GM12873 (cell line): ENCODE measurements at regions not wholly inside any gene's neighbourhood (a gene's known extent, or its start where the extent isn't known, plus 50 kb on each side); places are given as distances from the start of the nearest gene placed in this dataset.

Experiments
- CTCF ChIP-seq: IDR thresholded peaks from 2 replicates; pipeline ENCODE4 v1.5.1; 2012; ENCODE audit warnings: low read depth, mild to moderate bottlenecking, moderate library complexity, low read length, control low read depth; ENCODE audit not compliant: insufficient read depth; ENCODE audit errors: missing control alignments

GRCh38 chr21:28823429-28823828, 169.2 kb downstream of the LTN1 start:
- TF ChIP-seq CTCF = no peak

DNA sequence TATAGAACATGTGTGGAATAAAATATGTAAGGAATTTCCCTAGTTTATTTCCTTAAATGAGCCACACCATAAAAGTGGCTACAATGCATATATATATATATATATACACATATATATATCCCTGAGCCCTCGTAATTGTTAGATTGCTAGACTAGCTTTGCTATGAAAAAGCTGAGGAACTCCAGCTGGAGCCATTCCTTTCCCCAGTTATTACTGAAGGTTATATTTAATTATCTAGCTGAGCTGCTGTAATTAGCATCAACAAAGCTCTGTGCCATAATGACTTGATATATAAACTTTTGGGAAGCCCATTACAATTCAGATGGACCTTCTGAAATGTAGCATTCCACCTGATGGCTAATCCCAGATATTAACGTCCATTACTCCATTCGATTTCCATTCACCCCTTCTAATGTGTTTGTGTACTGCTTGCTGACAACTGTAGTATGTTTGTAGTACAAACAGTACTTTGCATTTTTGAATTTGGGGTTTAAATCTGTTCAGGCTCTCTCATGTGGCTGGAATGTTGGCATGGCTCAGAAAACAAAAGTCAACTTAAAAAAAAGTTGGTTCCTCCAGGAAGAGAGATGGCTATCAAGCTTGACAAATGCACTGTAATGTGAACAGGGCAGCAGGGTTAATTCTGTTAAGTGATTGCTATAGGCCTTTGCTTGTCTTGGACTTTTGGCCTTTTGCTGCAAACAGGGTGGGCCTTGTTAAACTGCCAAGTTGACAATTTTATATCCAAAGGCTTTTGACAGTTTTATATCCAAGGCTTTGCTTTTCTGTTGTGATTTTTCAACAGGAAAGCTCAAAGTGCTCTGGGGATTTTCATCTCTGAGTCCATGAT, 170.0 kb downstream of the LTN1 start:
- TF ChIP-seq CTCF = no peak

- TF ChIP-seq CTCF = no peak
These were observed 170.6 kb downstream of the LTN1 start for GRCh38 chr21:28822123-28822399.

DNA sequence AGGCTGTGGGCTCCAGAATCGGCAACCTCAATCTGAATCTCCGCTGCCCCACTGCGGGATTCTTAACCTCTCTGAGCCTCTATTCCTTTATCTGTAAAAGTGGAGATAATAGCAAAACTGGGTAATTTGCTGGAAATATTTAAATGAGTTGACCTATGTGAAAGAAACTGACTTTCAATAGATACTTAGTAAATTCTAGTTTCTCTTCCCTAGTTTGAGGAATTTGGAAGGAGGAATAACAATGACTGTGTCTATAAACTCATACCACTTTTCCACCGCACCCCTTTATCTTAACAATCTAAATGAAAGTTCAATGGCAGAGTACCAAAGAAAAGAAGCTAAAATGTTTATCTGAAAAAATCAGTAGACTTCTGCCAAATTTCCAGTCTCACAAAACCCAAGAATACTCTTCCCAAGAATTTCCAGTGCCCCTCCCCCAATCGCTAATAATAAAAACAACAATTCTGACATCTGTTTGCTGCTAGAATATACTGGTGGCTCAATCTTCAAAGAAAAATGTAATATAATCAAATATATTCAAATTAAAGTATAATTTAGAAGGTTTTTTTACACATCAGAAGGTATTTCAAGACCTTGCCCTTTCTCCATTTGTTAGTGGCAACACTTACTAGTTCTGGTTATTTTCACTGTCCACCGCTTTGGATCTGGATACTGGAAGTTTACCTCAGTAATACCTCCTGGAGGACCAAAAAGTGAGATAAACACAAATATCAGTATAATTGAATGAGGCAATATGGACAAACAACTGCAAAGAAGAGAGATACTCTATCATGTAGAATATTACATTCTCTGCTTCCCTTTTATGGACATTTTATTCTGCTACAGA, 171.2 kb downstream of the LTN1 start:
- TF ChIP-seq CTCF = no peak

- TF ChIP-seq CTCF = no peak
These were observed 173.9 kb downstream of the LTN1 start for GRCh38 chr21:28818663-28819278.

DNA sequence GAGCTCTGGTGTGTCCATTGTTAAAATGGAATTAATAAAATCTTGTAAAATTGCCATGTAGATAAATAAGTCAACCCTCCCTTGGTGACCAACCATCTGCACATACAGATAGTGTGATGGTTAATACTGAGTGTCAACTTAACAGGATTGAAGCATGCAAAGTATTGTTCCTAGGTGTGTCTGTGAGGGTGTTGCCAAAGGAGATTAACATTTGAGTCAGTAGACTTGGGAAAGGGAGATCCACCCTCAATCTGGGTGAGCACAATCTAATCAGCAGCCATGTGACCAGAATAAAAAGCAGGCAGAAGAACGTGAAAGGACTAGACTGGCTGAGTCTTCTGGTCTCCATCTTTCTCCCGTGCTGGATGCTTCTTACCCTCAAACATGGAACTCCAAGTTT, 174.8 kb downstream of the LTN1 start:
- no peak for TF ChIP-seq CTCF

- TF ChIP-seq CTCF = no peak
These were observed 180.8 kb downstream of the LTN1 start for GRCh38 chr21:28811860-28812259.
